DMS 273 (cell line): ENCODE measurements at regions not wholly inside any gene's neighbourhood (a gene's known extent, or its start where the extent isn't known, plus 50 kb on each side); places are given as distances from the start of the nearest gene placed in this dataset.
A peak's percentile ranks its signal among the peaks of the same experiment; 100 is the strongest.

Source experiments
- DNase-seq: peaks from one replicate; lab custom pipeline; 2025; ENCODE audit not compliant: unreplicated experiment; lab: John Stamatoyannopoulos, UW

- no peak for DNase-seq
Measured at GRCh38 chr1:193614275-193614674, 427.9 kb upstream of the B3GALT2 start.

GRCh38 chr1:193613041-193613440, 426.6 kb upstream of the B3GALT2 start:
- DNase-seq, result no peak

GRCh38 chr1:193609592-193609991, 423.2 kb upstream of the B3GALT2 start:
- no peak for DNase-seq

GRCh38 chr1:193607787-193608186, 421.4 kb upstream of the B3GALT2 start:
- DNase-seq, result no peak

- DNase-seq, result no peak
Measured at GRCh38 chr1:193606035-193606434, 419.6 kb upstream of the B3GALT2 start.

- no peak for DNase-seq
Measured at GRCh38 chr1:193602705-193603104, 416.3 kb upstream of the B3GALT2 start.

GRCh38 chr1:193593147-193593885, 406.9 kb upstream of the B3GALT2 start:
- DNase-seq, result no peak

GRCh38 chr1:193592317-193592716, 405.9 kb upstream of the B3GALT2 start:
- DNase-seq, result no peak

GRCh38 chr1:193590102-193590501, 403.7 kb upstream of the B3GALT2 start:
- DNase-seq, result no peak

- no peak for DNase-seq
Measured at GRCh38 chr1:193589597-193590040, 403.2 kb upstream of the B3GALT2 start.

GRCh38 chr1:193588311-193589082, 402.1 kb upstream of the B3GALT2 start:
- peak; percentile 17 for DNase-seq

GRCh38 chr1:193584731-193585239, 398.4 kb upstream of the B3GALT2 start:
- DNase-seq, result no peak

GRCh38 chr1:193581341-193581740, 394.9 kb upstream of the B3GALT2 start:
- no peak for DNase-seq

GRCh38 chr1:193580419-193580818, 394.0 kb upstream of the B3GALT2 start:
- no peak for DNase-seq

- DNase-seq, result no peak
Measured at GRCh38 chr1:193579323-193579722, 392.9 kb upstream of the B3GALT2 start.

GRCh38 chr1:193574913-193575312, 388.5 kb upstream of the B3GALT2 start:
- DNase-seq, result no peak

GRCh38 chr1:193569983-193570269, 383.5 kb upstream of the B3GALT2 start:
- no peak for DNase-seq

- DNase-seq, result peak; percentile 2
Measured at GRCh38 chr1:193569096-193569982, 382.9 kb upstream of the B3GALT2 start.

GRCh38 chr1:193568512-193568911, 382.1 kb upstream of the B3GALT2 start:
- no peak for DNase-seq

GRCh38 chr1:193567937-193568336, 381.5 kb upstream of the B3GALT2 start:
- no peak for DNase-seq

GRCh38 chr1:193566735-193567134, 380.3 kb upstream of the B3GALT2 start:
- no peak for DNase-seq
